ENCODE measurements at regions not wholly inside any gene's neighbourhood (a gene's known extent, or its start where the extent isn't known, plus 50 kb on each side); places are given as distances from the start of the nearest gene placed in this dataset.

DNA sequence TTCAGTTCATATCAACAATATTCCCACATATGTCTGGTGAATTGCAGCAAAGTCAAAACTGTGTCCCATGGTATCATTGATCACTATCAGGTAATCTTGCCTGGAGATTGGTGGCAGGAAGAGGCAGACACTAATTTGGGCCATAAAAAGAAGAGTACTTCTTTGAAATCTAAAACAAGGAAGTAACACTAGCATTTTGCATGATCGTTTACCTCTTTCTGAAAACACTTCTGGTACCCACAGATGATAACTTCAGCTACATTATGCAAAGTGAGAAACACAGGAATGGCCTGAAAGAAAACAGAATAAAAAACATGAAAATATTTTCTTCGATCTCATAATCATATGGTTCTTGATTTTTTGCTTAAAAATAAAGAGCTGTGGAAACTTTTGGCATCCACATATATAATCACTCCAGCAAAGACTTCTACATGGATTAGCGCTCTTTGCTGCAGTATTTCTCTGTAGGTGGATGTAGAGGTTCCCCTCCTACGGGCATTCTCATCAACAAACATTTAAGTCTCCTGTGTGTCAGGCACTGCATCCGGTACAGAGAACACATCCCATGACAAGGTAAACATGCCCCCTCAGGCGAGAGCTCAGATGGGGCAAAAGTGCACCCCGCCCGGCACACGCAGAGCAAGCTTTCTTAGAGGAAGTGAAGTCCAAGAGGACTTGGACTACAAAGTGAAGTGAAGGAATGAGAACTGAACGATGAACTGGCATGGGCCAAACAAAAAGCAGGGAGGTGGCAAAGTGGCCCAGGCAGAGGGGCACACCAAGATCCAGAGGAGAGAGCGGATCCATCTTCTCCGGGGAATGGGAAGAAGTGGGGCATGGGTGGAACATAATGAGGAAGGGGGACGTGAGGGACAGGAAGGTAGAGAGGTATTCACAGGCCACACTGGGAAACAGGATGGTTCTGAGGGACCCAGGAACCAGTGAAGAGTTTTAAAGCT, 68.0 kb upstream of the RIOK3 start:
- no peak for DNase-seq (ENCODE audit: low read depth in 2 of 3, low spot score in 1 of 3)

DNA sequence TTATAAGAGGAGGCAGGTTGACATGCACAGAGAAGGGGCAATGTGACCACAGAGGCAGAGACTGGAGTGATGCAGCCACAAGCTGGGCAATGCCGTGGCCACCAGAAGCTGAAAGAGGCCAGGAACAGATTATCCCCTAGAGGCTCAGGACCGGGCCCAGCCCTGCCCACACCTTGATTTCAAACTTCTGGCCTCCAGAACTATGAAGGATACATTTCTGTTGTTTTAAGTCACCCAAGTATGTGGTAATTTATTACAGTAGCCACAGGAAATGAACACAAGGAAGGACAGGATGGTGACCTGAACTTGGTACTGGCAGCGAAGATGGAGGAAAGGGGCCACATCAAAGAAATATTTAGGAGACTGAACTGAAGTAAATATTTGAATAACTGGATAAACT, 66.8 kb upstream of the RIOK3 start:
- no peak for DNase-seq (ENCODE audit: low read depth in 2 of 3, low spot score in 1 of 3)

DNA sequence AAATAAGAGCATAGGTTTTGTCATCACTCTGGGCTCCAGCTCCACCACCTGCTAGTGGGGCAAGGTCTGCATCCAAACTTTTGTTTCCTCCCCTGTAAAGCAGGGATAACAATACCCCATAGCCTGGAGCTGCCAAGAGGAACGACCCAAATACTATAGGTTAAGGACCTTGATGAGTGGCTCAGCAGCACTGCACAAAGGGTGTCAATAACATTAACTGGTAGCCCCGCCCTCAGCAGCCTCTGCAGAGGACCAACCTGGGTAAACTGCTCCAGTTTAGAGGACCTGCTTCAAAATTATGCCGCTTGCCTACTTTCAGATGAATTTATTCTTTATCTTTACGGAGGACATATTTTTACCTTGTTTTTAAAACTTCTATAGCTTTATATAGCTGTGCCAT, 65.8 kb upstream of the RIOK3 start:
- DNase-seq (ENCODE audit: low read depth in 2 of 3, low spot score in 1 of 3) = no peak

DNA sequence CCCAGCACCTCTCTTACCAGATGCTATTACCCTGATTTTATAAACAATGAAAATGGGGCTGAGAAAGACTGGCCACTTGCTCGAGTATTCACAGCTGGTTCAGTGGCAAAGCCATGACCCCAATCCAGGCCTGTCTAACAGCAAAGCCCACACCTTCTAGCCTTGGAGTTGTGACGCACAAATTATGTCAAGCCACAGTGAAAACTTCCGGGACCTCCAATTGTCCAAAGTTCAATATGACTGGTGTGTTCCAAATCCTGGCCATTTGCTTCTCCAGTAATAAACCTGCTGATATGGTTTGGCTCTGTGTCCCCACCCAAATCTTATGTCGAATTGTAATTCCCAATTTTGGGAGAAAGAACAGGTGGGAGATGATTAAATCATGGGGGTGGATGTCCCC, 64.7 kb upstream of the RIOK3 start:
- DNase-seq (ENCODE audit: low read depth in 2 of 3, low spot score in 1 of 3) = no peak

DNA sequence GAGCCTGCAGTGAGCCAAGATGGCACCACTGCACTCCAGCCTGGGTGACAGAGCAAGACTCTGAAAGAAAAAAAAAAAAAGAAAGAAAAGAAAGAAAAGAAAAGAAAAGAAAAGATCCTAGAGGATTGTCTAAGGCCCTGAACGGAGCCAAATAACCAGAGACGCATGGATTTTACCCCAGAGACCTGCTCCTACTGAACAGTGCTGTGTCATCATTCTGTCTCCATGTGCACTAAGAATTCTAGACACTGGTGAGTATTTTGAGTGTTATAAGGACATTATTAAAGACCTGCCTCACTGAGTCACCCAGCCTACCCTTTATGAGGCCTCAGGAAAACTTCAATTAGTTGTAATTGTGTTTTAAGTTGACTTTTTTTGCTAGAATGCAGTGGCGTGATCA, 61.9 kb upstream of the RIOK3 start:
- no peak for DNase-seq (ENCODE audit: low read depth in 2 of 3, low spot score in 1 of 3)

DNA sequence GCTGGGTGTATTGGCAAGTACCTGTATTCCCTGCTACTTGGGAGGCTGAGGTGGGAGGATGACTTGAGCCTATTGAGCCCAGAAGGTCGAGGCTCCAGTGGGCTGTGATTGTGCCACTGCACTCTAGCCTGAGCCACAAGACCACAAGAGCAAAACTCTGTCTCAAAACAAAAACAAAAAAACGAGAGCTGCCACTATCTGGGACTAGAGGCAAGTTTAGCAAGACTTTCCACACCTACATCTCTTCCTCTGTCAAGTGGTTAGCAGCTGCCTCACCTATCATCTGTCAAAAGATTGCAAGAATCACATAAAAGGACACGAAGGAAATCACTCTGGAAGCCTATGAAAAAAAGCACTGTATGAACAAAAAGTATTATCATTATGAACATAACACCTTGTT, 55.2 kb upstream of the RIOK3 start:
- no peak for DNase-seq (ENCODE audit: low read depth in 2 of 3, low spot score in 1 of 3)

DNA sequence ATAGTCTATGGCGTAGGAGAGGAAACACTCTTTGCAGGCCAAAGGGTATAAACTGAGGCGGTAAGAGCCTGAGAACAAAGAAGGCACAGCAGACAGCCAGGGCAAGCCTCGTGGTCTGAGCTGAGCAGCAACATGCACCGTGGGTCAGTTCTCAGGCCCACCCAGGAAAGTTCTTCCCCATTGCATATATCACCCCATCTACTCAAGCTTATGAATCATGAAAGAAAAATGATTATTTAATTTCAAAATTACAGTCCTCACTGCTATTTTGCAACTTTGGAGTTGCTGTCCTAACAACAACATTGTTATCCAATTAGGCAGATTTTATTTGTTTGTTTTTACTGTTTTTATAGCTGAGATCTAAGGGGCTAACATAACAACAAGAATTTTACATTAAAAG, 54.7 kb upstream of the RIOK3 start:
- no peak for DNase-seq (ENCODE audit: low read depth in 2 of 3, low spot score in 1 of 3)

DNA sequence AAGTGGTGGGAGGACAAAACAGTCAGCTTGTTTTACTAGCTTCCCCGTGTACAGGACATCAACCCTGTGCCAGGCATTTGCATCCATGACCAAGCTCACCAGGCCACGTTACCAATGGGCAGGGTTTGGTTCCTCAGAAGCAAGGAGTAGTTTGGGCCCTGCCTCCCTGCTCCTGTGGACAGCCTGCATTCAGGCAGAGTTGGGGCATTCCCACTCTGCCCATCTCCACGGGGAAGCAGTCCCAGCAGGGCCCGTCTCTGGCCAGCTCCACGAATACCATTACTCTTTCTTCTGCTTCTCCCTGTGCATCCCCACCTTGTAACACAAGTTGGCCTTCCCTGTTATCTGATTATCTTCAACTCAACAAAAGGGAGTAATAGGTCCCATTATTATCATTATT, 54.0 kb upstream of the RIOK3 start:
- DNase-seq (ENCODE audit: low read depth in 2 of 3, low spot score in 1 of 3) = no peak

DNA sequence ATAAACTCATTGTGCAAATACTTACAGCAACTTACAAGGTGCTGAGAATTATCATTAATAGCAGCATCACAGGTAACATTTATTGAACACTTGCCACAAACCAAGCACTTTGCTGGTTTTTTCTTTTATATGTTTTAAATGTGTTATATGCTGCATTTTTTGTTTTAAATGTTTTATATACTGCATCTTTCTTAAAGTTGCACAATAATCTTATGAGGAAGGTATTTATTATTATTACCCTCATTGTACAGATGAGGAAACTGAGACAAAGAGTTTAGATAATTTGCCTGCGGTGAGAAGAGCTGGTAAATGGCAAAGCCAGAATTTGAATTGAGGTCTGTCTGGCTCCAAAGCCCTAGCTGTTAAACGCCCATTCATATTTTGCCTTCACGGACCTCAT, 52.2 kb upstream of the RIOK3 start:
- no peak for DNase-seq (ENCODE audit: low read depth in 2 of 3, low spot score in 1 of 3)

DNA sequence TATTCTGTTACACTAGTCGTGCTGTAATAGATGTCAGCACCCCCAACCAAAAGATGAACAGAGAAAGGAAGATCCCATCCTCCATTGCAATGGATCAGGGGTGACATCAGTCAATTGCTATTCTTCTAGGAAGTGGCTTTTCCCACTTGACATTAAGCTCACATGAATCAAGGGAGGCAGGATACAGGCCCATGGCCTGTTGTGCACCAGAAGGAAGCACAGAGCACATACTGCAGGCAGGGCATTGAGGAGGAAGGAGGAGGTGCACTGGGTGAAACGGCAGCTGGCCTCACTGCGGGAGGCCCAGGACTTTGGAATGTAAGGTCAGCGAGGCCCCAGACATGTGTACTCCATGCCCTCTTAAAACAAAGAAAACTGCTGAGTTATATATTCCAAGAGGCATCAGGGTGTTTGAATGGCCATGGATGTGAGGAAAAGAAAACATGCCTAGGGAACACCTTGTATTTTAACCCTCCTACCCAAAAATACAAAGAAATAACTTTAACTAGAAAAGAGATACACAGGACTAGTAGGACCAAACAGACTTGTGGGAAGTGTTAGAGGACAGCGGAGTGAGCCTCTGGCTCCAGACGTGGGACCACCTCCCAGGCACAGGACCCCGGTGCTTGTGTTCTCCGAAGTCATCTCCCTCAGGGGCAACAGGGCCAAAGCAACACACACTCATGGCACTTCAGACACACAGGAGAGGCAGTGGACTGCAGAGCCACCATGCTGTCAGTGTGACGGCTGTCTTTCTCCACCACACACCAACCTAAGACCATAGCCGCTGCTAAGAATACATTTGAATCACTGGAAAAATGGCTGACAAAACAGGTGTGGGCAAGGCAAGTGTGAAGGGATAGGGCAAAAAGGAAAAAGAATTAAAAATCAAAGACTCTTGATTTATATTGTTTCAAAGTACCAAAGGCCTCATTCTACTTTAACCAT, 51.4 kb upstream of the RIOK3 start:
- no peak for DNase-seq (ENCODE audit: low read depth in 2 of 3, low spot score in 1 of 3)
